Nephron (organoid): ENCODE measurements at regions not wholly inside any gene's neighbourhood (a gene's known extent, or its start where the extent isn't known, plus 50 kb on each side); places are given as distances from the start of the nearest gene placed in this dataset.
A peak's percentile ranks its signal among the peaks of the same experiment; 100 is the strongest.

Experiments used
- H3K27ac Mint-ChIP-seq, 3 experiments: 2 replicates each; pipeline ENCODE4 v1.8.0; 2020; ENCODE audit warnings: mixed read lengths in 3 of 3, mild to moderate bottlenecking in 2 of 3, moderate library complexity in 1 of 3
- H3K27me3 Mint-ChIP-seq: 2 replicates; pipeline ENCODE4 v1.8.0; 2021; ENCODE audit warnings: low read depth, mild to moderate bottlenecking, moderate library complexity, mixed read lengths
- H3K36me3 Mint-ChIP-seq: 2 replicates; pipeline ENCODE4 v1.8.0; 2020; ENCODE audit warnings: low read depth, mixed read lengths
- H3K4me1 Mint-ChIP-seq: 2 replicates; pipeline ENCODE4 v1.8.0; 2020; ENCODE audit warnings: mixed read lengths
- H3K4me3 Mint-ChIP-seq, 3 experiments: 2 replicates each; pipeline ENCODE4 v1.8.0; 2020; ENCODE audit warnings: mild to moderate bottlenecking in 3 of 3, mixed read lengths in 3 of 3, moderate library complexity in 2 of 3
- H3K9me3 Mint-ChIP-seq: 2 replicates; pipeline ENCODE4 v1.8.0; 2020; ENCODE audit warnings: mixed read lengths
- CTCF ChIP-seq, 3 experiments: fragments of 200-600 bp; sonication (generic); IDR thresholded peaks; one replicate each; pipeline ENCODE4 v1.5.0; 2021; ENCODE audit warnings: antibody characterized with exemption in 3 of 3; ENCODE audit not compliant: unreplicated experiment in 3 of 3

- no peak overlapping the region for H3K4me3 Mint-ChIP-seq
- peaks cover 6% of the 10 kb centered on the region for H3K9me3 Mint-ChIP-seq
- no peaks in the 10 kb centered on the region for H3K4me1 Mint-ChIP-seq
- TF ChIP-seq CTCF (IDR thresholded peaks at IDR 0.05; ENCODE audit: unreplicated experiment in 3 of 3): no peak
- H3K27me3 Mint-ChIP-seq: peaks cover 3% of the 10 kb centered on the region
- H3K36me3 Mint-ChIP-seq: no peaks in the 10 kb centered on the region
- H3K27ac Mint-ChIP-seq: no peak overlapping the region
These were observed 95.1 kb upstream of the CNTNAP4 start for GRCh38 chr16:76182041-76182635.

GRCh38 chr16:76183647-76184046 is 93.6 kb upstream of the CNTNAP4 start:
- peaks cover 15% of the 10 kb centered on the region for H3K9me3 Mint-ChIP-seq

GRCh38 chr16:76190057-76190456 is 87.1 kb upstream of the CNTNAP4 start:
- H3K27me3 Mint-ChIP-seq: no peaks in the 10 kb centered on the region
- H3K4me3 Mint-ChIP-seq: no peak overlapping the region
- H3K27ac Mint-ChIP-seq: no peak overlapping the region
- H3K9me3 Mint-ChIP-seq: peaks cover 15% of the 10 kb centered on the region
- peaks cover 17% of the 10 kb centered on the region for H3K4me1 Mint-ChIP-seq
- no peaks in the 10 kb centered on the region for H3K36me3 Mint-ChIP-seq
- no peak for TF ChIP-seq CTCF (IDR thresholded peaks at IDR 0.05; ENCODE audit: unreplicated experiment in 3 of 3)

More at GRCh38 chr16:76183647-76184046, 93.6 kb upstream of the CNTNAP4 start:
- Mint-ChIP-seq H3K27ac (no peak overlapping the region), H3K36me3 (no peaks in the 10 kb centered on the region), H3K27me3 (peaks cover 3% of the 10 kb centered on the region), H3K4me3 (no peak overlapping the region), H3K4me1 (no peaks in the 10 kb centered on the region)
- no peak for TF ChIP-seq CTCF (IDR thresholded peaks at IDR 0.05; ENCODE audit: unreplicated experiment in 3 of 3)

- Mint-ChIP-seq H3K4me3 (no peak overlapping the region), H3K36me3 (no peaks in the 10 kb centered on the region), H3K27ac (no peak overlapping the region), H3K27me3 (no peaks in the 10 kb centered on the region), H3K9me3 (peaks cover 15% of the 10 kb centered on the region), H3K4me1 (peaks cover 21% of the 10 kb centered on the region)
- no peak for TF ChIP-seq CTCF (IDR thresholded peaks at IDR 0.05; ENCODE audit: unreplicated experiment in 3 of 3)
These were observed 86.7 kb upstream of the CNTNAP4 start for GRCh38 chr16:76190480-76190879.

GRCh38 chr16:76193906-76194615 is 83.1 kb upstream of the CNTNAP4 start:
- peaks cover 25% of the 10 kb centered on the region for H3K4me1 Mint-ChIP-seq
- H3K27ac Mint-ChIP-seq: peak overlapping the region in 2 of 3 experiments; percentile 37 to 67
- H3K4me3 Mint-ChIP-seq: no peak overlapping the region
- no peak for TF ChIP-seq CTCF (IDR thresholded peaks at IDR 0.05; ENCODE audit: unreplicated experiment in 3 of 3)
- no peaks in the 10 kb centered on the region for H3K27me3 Mint-ChIP-seq
- H3K9me3 Mint-ChIP-seq: no peaks in the 10 kb centered on the region
- H3K36me3 Mint-ChIP-seq: no peaks in the 10 kb centered on the region

- Mint-ChIP-seq H3K4me3 (no peak overlapping the region), H3K9me3 (no peaks in the 10 kb centered on the region), H3K4me1 (peaks cover 29% of the 10 kb centered on the region), H3K27me3 (no peaks in the 10 kb centered on the region), H3K27ac (peak overlapping the region in 1 of 3 experiments; percentile 37), H3K36me3 (no peaks in the 10 kb centered on the region)
- TF ChIP-seq CTCF (IDR thresholded peaks at IDR 0.05; ENCODE audit: unreplicated experiment in 3 of 3): no peak
These were observed 82.6 kb upstream of the CNTNAP4 start for GRCh38 chr16:76194616-76195015.
